IMR-90 (cell line): ENCODE measurements at regions not wholly inside any gene's neighbourhood (a gene's known extent, or its start where the extent isn't known, plus 50 kb on each side); places are given as distances from the start of the nearest gene placed in this dataset.

Experiments used
- POLR2A ChIP-seq: IDR thresholded peaks from 2 replicates; pipeline ENCODE4 v1.6.1; 2012; ENCODE audit warnings: mild to moderate bottlenecking, low read depth, low read length
- TF ChIP-seq, protein P1 (sequence below): conservative IDR thresholded peaks from 2 replicates; pipeline ENCODE4 v1.5.1; 2012; ENCODE audit warnings: mild to moderate bottlenecking, low read depth, low read length, improper control_type of control experiment

DNA sequence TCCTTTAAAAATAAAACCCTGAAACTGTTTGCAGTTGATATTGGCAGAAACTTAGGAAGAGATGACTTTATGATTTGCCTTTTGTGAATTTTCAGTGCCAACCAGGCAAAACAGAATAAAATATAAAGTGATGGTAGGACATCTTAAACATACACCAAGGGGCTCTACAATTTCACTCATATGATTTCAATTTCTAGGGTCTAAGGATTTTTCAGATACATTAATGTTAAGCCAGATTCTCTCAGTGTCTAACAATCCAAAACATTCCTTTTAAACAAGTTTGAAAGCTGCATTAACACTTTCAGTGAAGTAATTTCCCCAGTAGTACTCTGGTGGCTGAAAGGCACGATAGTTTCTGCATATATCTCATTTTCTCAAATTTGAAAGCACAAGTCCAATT lies 1262.0 kb upstream of the ADGRL3 start:
- TF ChIP-seq, protein P1, sequence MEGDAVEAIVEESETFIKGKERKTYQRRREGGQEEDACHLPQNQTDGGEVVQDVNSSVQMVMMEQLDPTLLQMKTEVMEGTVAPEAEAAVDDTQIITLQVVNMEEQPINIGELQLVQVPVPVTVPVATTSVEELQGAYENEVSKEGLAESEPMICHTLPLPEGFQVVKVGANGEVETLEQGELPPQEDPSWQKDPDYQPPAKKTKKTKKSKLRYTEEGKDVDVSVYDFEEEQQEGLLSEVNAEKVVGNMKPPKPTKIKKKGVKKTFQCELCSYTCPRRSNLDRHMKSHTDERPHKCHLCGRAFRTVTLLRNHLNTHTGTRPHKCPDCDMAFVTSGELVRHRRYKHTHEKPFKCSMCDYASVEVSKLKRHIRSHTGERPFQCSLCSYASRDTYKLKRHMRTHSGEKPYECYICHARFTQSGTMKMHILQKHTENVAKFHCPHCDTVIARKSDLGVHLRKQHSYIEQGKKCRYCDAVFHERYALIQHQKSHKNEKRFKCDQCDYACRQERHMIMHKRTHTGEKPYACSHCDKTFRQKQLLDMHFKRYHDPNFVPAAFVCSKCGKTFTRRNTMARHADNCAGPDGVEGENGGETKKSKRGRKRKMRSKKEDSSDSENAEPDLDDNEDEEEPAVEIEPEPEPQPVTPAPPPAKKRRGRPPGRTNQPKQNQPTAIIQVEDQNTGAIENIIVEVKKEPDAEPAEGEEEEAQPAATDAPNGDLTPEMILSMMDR = no peak
- no peak for TF ChIP-seq POLR2A
